ENCODE measurements at regions not wholly inside any gene's neighbourhood (a gene's known extent, or its start where the extent isn't known, plus 50 kb on each side); places are given as distances from the start of the nearest gene placed in this dataset.

DNA sequence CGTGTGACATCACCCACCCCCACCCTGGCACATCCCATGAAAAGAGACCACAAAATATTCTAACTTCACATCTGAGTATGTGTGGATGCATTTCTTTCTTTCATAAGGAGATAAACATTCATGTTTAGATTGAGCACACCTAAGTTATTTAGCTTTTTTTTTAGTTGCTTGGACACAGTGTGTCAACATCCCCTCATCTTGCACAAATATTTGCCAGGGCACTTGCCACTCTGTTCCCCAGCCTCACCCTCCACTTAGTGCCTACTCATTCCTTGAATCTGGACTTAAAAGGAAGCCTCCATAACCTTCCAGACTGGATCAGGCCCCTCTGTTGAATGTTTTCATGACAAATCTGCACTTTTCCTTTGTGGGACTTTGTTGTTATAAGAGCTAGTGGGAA is 338.9 kb upstream of the IGFBP3 start:
- ChIA-PET POLR2A (ENCODE audit: partially characterized antibody) (no interaction called here), CTCF (ENCODE audit: partially characterized antibody) (no interaction called here)
- intact Hi-C loops (cut with micrococcal nuclease), result no loop called here
- DNase-seq, result no peak
- no peak overlapping the region for H3K27ac ChIP-seq (ENCODE audit: low read depth, low read length)
- no peaks in the 10 kb centered on the region for H3K27me3 Mint-ChIP-seq
- peaks cover 0 to 9% of the 10 kb centered on the region in 2 donors for H3K9me3 ChIP-seq (ENCODE audit: control insufficient read depth in 1 of 2, low read length in 2 of 2)
- H3K4me3 Mint-ChIP-seq, result no peak overlapping the region
- H3K27me3 ChIP-seq (ENCODE audit: insufficient read depth, low read length), result no peaks in the 10 kb centered on the region
- H3K36me3 Mint-ChIP-seq, result peaks cover 0 to 4% of the 10 kb centered on the region in 2 donors
- H3K36me3 ChIP-seq (ENCODE audit: insufficient read depth, low read length), result no peaks in the 10 kb centered on the region
- H3K4me3 ChIP-seq (ENCODE audit: low read length in 2 of 2), result no peak overlapping the region
- H3K9me3 Mint-ChIP-seq, result peaks cover 0 to 33% (median 26%) of the 10 kb centered on the region in 8 donors
- H3K4me1 ChIP-seq (ENCODE audit: insufficient read depth, low read length), result no peaks in the 10 kb centered on the region
- no peak overlapping the region for H3K27ac Mint-ChIP-seq
- no peaks in the 10 kb centered on the region for H3K4me1 Mint-ChIP-seq

DNA sequence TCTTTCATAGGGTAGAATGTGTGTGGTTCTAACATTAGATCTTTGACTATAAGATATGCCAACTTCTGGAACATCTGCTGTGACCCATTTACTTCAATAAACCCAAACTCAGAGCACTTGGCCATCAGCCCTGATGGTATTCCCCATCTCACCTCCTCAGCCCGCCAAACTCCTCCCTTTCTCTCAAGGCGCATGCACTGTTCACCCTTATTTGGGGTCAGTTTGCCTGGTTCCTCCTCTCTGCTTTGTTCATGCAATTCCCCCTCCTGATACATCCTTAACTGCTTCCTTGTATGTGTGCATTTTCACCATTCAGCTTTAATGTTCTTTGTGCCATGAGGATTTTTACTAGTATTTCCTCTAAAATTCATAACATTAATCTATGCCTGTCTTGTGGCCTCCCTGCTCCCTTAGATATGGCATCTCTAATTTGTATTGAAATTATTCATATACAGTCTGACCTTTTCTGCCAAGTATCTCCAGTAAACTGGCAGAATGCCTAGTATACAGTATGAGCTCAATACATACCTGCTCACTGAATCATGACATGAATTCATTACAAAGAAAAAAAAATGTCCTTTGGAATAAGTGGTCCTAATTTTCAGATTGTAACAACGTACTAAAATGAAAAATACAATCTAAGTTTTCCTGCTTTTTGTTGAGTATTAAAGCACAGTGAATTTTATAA is 336.8 kb upstream of the IGFBP3 start:
- H3K9me3 ChIP-seq (ENCODE audit: control insufficient read depth in 1 of 2, low read length in 2 of 2), result peaks cover 0 to 9% of the 10 kb centered on the region in 2 donors
- no peaks in the 10 kb centered on the region for H3K4me1 ChIP-seq (ENCODE audit: insufficient read depth, low read length)
- intact Hi-C loops (cut with micrococcal nuclease), result no loop called here
- no peak for DNase-seq
- ChIA-PET CTCF (ENCODE audit: partially characterized antibody) (no interaction called here), POLR2A (ENCODE audit: partially characterized antibody) (no interaction called here)
- no peak overlapping the region for H3K4me3 ChIP-seq (ENCODE audit: low read length in 2 of 2)
- no peak overlapping the region for H3K27ac Mint-ChIP-seq
- H3K4me1 Mint-ChIP-seq, result no peaks in the 10 kb centered on the region
- no peaks in the 10 kb centered on the region for H3K36me3 ChIP-seq (ENCODE audit: insufficient read depth, low read length)
- H3K9me3 Mint-ChIP-seq, result peaks cover 0 to 30% (median 23%) of the 10 kb centered on the region in 8 donors
- peaks cover 0 to 4% of the 10 kb centered on the region in 2 donors for H3K36me3 Mint-ChIP-seq
- no peak overlapping the region for H3K27ac ChIP-seq (ENCODE audit: low read depth, low read length)
- H3K27me3 Mint-ChIP-seq, result no peaks in the 10 kb centered on the region
- no peaks in the 10 kb centered on the region for H3K27me3 ChIP-seq (ENCODE audit: insufficient read depth, low read length)
- H3K4me3 Mint-ChIP-seq, result no peak overlapping the region

DNA sequence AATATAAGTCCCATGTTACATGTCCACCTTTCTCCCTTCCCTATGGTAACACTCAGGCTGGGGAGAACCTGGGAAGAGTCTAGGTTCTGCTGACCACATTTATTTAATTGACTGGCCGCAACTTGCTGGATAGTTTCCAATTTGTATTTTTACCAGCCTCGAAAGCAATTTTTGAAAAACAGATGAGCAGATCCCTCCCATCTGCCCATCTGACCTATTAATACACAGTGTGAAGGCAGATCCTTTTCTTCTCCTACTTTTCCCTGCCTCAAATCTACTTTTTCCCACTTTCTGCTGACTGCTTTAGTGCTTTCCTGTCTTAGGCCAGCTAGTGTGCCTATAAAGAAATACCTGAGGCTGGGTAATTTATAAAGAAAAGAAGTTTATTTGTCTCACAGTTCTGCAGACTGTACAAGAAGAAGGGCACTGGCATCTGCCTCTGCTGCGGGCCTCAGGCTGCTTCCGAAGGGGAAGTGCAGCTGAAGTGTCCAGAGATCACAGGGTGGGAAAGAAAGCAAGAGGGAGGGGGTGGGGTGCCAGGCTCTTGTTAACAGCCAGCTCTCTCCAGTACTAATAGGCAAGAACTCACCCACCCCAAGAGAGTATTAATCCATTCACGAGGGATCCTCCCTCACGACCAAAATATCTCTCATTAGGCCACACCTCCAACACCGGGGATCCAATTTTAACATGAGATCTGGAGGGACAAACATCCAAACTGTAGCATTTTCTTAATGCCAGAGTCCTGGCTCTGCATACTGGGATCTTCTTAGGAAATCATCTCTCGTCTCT is 336.0 kb upstream of the IGFBP3 start:
- Histone ChIP-seq H3K27me3 (ENCODE audit: insufficient read depth, low read length) (no peaks in the 10 kb centered on the region), H3K9me3 (ENCODE audit: control insufficient read depth in 1 of 2, low read length in 2 of 2) (peaks cover 0 to 9% of the 10 kb centered on the region in 2 donors), H3K4me1 (ENCODE audit: insufficient read depth, low read length) (no peaks in the 10 kb centered on the region), H3K36me3 (ENCODE audit: insufficient read depth, low read length) (no peaks in the 10 kb centered on the region), H3K4me3 (ENCODE audit: low read length in 2 of 2) (no peak overlapping the region), H3K27ac (ENCODE audit: low read depth, low read length) (no peak overlapping the region)
- Mint-ChIP-seq H3K4me3 (no peak overlapping the region), H3K27ac (no peak overlapping the region), H3K4me1 (no peaks in the 10 kb centered on the region), H3K9me3 (peaks cover 0 to 29% (median 22%) of the 10 kb centered on the region in 8 donors), H3K36me3 (peaks cover 0 to 4% of the 10 kb centered on the region in 2 donors), H3K27me3 (no peaks in the 10 kb centered on the region)
- POLR2A ChIA-PET (ENCODE audit: partially characterized antibody), result no interaction called here
- DNase-seq, result no peak
- CTCF ChIA-PET (ENCODE audit: partially characterized antibody), result no interaction called here
- intact Hi-C loops (cut with micrococcal nuclease), result no loop called here

GRCh38 chr7:46253520-46253919 is 332.4 kb upstream of the IGFBP3 start:
- POLR2A ChIA-PET (ENCODE audit: partially characterized antibody), result no interaction called here
- Mint-ChIP-seq H3K4me1 (no peaks in the 10 kb centered on the region), H3K27me3 (no peaks in the 10 kb centered on the region), H3K9me3 (peaks cover 0 to 13% (median 7%) of the 10 kb centered on the region in 8 donors), H3K36me3 (no peaks in the 10 kb centered on the region), H3K4me3 (no peak overlapping the region), H3K27ac (no peak overlapping the region)
- H3K27me3 ChIP-seq (ENCODE audit: insufficient read depth, low read length), result no peaks in the 10 kb centered on the region
- H3K27ac ChIP-seq (ENCODE audit: low read depth, low read length), result no peak overlapping the region
- H3K4me1 ChIP-seq (ENCODE audit: insufficient read depth, low read length), result no peaks in the 10 kb centered on the region
- DNase-seq, result no peak
- intact Hi-C loops (cut with micrococcal nuclease), result no loop called here
- no peak overlapping the region for H3K4me3 ChIP-seq (ENCODE audit: low read length in 2 of 2)
- no peaks in the 10 kb centered on the region for H3K36me3 ChIP-seq (ENCODE audit: insufficient read depth, low read length)
- CTCF ChIA-PET (ENCODE audit: partially characterized antibody), result no interaction called here
- no peaks in the 10 kb centered on the region for H3K9me3 ChIP-seq (ENCODE audit: control insufficient read depth in 1 of 2, low read length in 2 of 2)

- Histone ChIP-seq H3K27me3 (ENCODE audit: insufficient read depth, low read length) (no peaks in the 10 kb centered on the region), H3K4me3 (ENCODE audit: low read length in 2 of 2) (no peak overlapping the region), H3K9me3 (ENCODE audit: control insufficient read depth in 1 of 2, low read length in 2 of 2) (no peaks in the 10 kb centered on the region), H3K27ac (ENCODE audit: low read depth, low read length) (no peak overlapping the region), H3K4me1 (ENCODE audit: insufficient read depth, low read length) (no peaks in the 10 kb centered on the region), H3K36me3 (ENCODE audit: insufficient read depth, low read length) (no peaks in the 10 kb centered on the region)
- Mint-ChIP-seq H3K4me3 (no peak overlapping the region), H3K27me3 (no peaks in the 10 kb centered on the region), H3K4me1 (no peaks in the 10 kb centered on the region), H3K27ac (no peak overlapping the region), H3K36me3 (no peaks in the 10 kb centered on the region), H3K9me3 (peaks cover 3 to 10% (median 7%) of the 10 kb centered on the region in 8 donors)
- DNase-seq, result no peak
- intact Hi-C loops (cut with micrococcal nuclease), result no loop called here
- CTCF ChIA-PET (ENCODE audit: partially characterized antibody), result no interaction called here
- POLR2A ChIA-PET (ENCODE audit: partially characterized antibody), result no interaction called here
Measured at GRCh38 chr7:46247664-46248063, 326.6 kb upstream of the IGFBP3 start.

DNA sequence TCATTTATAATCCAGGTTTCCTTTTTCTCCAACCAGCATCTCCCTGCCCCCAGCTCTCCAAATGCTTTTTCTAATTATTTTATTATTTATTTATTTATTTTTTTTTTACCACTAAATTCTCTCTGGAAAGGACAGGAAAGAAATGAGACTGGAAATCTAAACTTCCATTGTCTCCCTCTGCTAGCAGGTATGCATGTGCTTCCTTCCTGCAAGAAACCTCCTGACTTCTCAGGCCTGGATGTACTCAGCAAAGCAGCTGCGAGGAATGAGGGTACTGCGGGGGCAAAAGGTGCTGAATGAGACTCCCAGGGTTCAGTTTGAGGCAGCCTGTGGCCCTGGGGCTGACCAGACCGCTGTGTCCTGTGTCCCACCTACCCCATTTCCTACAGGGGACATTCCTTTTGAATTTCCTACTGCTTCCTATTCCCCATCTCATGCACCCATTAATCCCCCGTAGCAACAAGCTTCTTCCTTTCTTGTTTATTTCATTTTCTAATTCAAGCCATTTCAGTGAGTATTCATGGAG is 324.6 kb upstream of the IGFBP3 start:
- H3K27me3 ChIP-seq (ENCODE audit: insufficient read depth, low read length), result no peaks in the 10 kb centered on the region
- intact Hi-C loops (cut with micrococcal nuclease), result no loop called here
- H3K9me3 ChIP-seq (ENCODE audit: control insufficient read depth in 1 of 2, low read length in 2 of 2), result no peaks in the 10 kb centered on the region
- ChIA-PET CTCF (ENCODE audit: partially characterized antibody) (no interaction called here), POLR2A (ENCODE audit: partially characterized antibody) (no interaction called here)
- no peak overlapping the region for H3K27ac Mint-ChIP-seq
- no peak for DNase-seq
- H3K4me1 Mint-ChIP-seq, result no peaks in the 10 kb centered on the region
- no peaks in the 10 kb centered on the region for H3K36me3 ChIP-seq (ENCODE audit: insufficient read depth, low read length)
- H3K36me3 Mint-ChIP-seq, result no peaks in the 10 kb centered on the region
- H3K4me3 Mint-ChIP-seq, result no peak overlapping the region
- no peaks in the 10 kb centered on the region for H3K27me3 Mint-ChIP-seq
- H3K4me3 ChIP-seq (ENCODE audit: low read length in 2 of 2), result no peak overlapping the region
- H3K4me1 ChIP-seq (ENCODE audit: insufficient read depth, low read length), result no peaks in the 10 kb centered on the region
- H3K9me3 Mint-ChIP-seq, result peaks cover 0 to 7% (median 5%) of the 10 kb centered on the region in 8 donors
- H3K27ac ChIP-seq (ENCODE audit: low read depth, low read length), result no peak overlapping the region

DNA sequence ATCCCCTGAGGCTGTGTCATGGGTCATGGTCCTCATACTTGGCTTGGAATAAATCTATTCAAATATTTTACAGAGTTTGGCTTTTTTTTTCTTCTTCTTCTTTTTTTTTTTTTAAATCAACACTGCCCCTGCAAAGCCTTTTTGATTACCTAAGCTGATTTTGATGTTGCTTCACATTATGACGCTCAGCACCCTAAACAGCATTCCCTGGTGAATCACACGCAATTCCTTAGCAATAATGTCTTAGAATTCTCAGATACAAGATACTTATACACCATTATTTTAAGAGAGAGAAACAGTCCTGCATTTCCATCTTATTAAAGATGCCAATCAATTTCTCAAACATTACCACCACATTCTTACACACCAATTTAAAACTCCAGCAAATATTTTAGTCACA is 323.7 kb upstream of the IGFBP3 start:
- H3K27me3 ChIP-seq (ENCODE audit: insufficient read depth, low read length), result no peaks in the 10 kb centered on the region
- ChIA-PET CTCF (ENCODE audit: partially characterized antibody) (no interaction called here), POLR2A (ENCODE audit: partially characterized antibody) (no interaction called here)
- Mint-ChIP-seq H3K27ac (no peak overlapping the region), H3K4me1 (no peaks in the 10 kb centered on the region), H3K36me3 (no peaks in the 10 kb centered on the region), H3K9me3 (peaks cover 0 to 5% (median 5%) of the 10 kb centered on the region in 8 donors), H3K4me3 (no peak overlapping the region), H3K27me3 (no peaks in the 10 kb centered on the region)
- H3K36me3 ChIP-seq (ENCODE audit: insufficient read depth, low read length), result no peaks in the 10 kb centered on the region
- H3K4me1 ChIP-seq (ENCODE audit: insufficient read depth, low read length), result no peaks in the 10 kb centered on the region
- no peaks in the 10 kb centered on the region for H3K9me3 ChIP-seq (ENCODE audit: control insufficient read depth in 1 of 2, low read length in 2 of 2)
- no peak for DNase-seq
- H3K27ac ChIP-seq (ENCODE audit: low read depth, low read length), result no peak overlapping the region
- intact Hi-C loops (cut with micrococcal nuclease), result no loop called here
- no peak overlapping the region for H3K4me3 ChIP-seq (ENCODE audit: low read length in 2 of 2)
